ENCODE measurements at regions not wholly inside any gene's neighbourhood (a gene's known extent, or its start where the extent isn't known, plus 50 kb on each side); places are given as distances from the start of the nearest gene placed in this dataset.
"Not testable (repeated sequence)": the region's sequence is repeated elsewhere in the genome, so short reads cannot be mapped to it uniquely, and the experiment has no call there.

- no peaks in the 10 kb centered on the region for H3K36me3 ChIP-seq (ENCODE audit: low read length)
- H2AFZ ChIP-seq (ENCODE audit: low read depth, low read length, severe bottlenecking) = no peak overlapping the region
- H3K9ac ChIP-seq (ENCODE audit: low read length) = no peak overlapping the region
- no peaks in the 10 kb centered on the region for H3K9me2 ChIP-seq (replicated peaks; ENCODE audit: insufficient read depth, low read length)
- no peak for TF ChIP-seq CTCF (IDR thresholded peaks at IDR 0.05; ENCODE audit: insufficient read depth, low read length, poor library complexity, severe bottlenecking)
- TF ChIP-seq EZH2phosphoT487 (conservative IDR thresholded peaks at IDR 0.05; ENCODE audit: low read length) = no peak
- H3K27ac ChIP-seq (ENCODE audit: low read depth, low read length) = no peak overlapping the region
- H3K9me3 ChIP-seq (ENCODE audit: insufficient read depth, low read length) = no peaks in the 10 kb centered on the region; the same call in 1 of the 2 replicates
- H3K4me2 ChIP-seq (ENCODE audit: low read depth, low read length, poor library complexity, severe bottlenecking) = peak overlapping the region; percentile 24
- no peaks in the 10 kb centered on the region for H3F3A ChIP-seq (ENCODE audit: insufficient read depth)
- no peaks in the 10 kb centered on the region for H3K79me2 ChIP-seq (ENCODE audit: insufficient read depth, low read length)
- H4K20me1 ChIP-seq (ENCODE audit: low read depth, low read length) = no peaks in the 10 kb centered on the region
- H3K27me3 ChIP-seq (ENCODE audit: low read length) = no peaks in the 10 kb centered on the region
- H3K4me3 ChIP-seq (ENCODE audit: insufficient read depth, low read length, poor library complexity, severe bottlenecking) = no peak overlapping the region
Measured at GRCh38 chr3:29026286-29026685, 254.6 kb upstream of the RBMS3 start.

GRCh38 chr3:29026959-29027358, 253.9 kb upstream of the RBMS3 start:
- Histone ChIP-seq H3K4me3 (ENCODE audit: insufficient read depth, low read length, poor library complexity, severe bottlenecking) (no peak overlapping the region), H3K79me2 (ENCODE audit: insufficient read depth, low read length) (no peaks in the 10 kb centered on the region), H4K20me1 (ENCODE audit: low read depth, low read length) (no peaks in the 10 kb centered on the region), H3K27ac (ENCODE audit: low read depth, low read length) (no peak overlapping the region), H2AFZ (ENCODE audit: low read depth, low read length, severe bottlenecking) (no peak overlapping the region), H3K4me2 (ENCODE audit: low read depth, low read length, poor library complexity, severe bottlenecking) (no peak overlapping the region), H3K9ac (ENCODE audit: low read length) (no peak overlapping the region), H3K9me2 (replicated peaks; ENCODE audit: insufficient read depth, low read length) (no peaks in the 10 kb centered on the region), H3F3A (ENCODE audit: insufficient read depth) (no peaks in the 10 kb centered on the region), H3K36me3 (ENCODE audit: low read length) (no peaks in the 10 kb centered on the region), H3K27me3 (ENCODE audit: low read length) (no peaks in the 10 kb centered on the region), H3K9me3 (ENCODE audit: insufficient read depth, low read length) (no peaks in the 10 kb centered on the region; the same call in 1 of the 2 replicates)
- TF ChIP-seq EZH2phosphoT487 (conservative IDR thresholded peaks at IDR 0.05; ENCODE audit: low read length) (no peak), CTCF (IDR thresholded peaks at IDR 0.05; ENCODE audit: insufficient read depth, low read length, poor library complexity, severe bottlenecking) (no peak)

- not testable (repeated sequence) for H3K9ac ChIP-seq (ENCODE audit: low read length); H3K9me2 ChIP-seq (replicated peaks; ENCODE audit: insufficient read depth, low read length); H3K27ac ChIP-seq (ENCODE audit: low read depth, low read length); H3F3A ChIP-seq (ENCODE audit: insufficient read depth); H2AFZ ChIP-seq (ENCODE audit: low read depth, low read length, severe bottlenecking); H3K79me2 ChIP-seq (ENCODE audit: insufficient read depth, low read length); H3K4me2 ChIP-seq (ENCODE audit: low read depth, low read length, poor library complexity, severe bottlenecking); H3K9me3 ChIP-seq (ENCODE audit: insufficient read depth, low read length); H3K36me3 ChIP-seq (ENCODE audit: low read length); H4K20me1 ChIP-seq (ENCODE audit: low read depth, low read length); H3K4me3 ChIP-seq (ENCODE audit: insufficient read depth, low read length, poor library complexity, severe bottlenecking); H3K27me3 ChIP-seq (ENCODE audit: low read length)
Measured at GRCh38 chr3:29031175-29031574, 249.7 kb upstream of the RBMS3 start.

GRCh38 chr3:29033511-29033910, 247.4 kb upstream of the RBMS3 start:
- H3K79me2 ChIP-seq (ENCODE audit: insufficient read depth, low read length) = no peaks in the 10 kb centered on the region
- no peaks in the 10 kb centered on the region for H3K9me2 ChIP-seq (replicated peaks; ENCODE audit: insufficient read depth, low read length)
- no peak overlapping the region for H2AFZ ChIP-seq (ENCODE audit: low read depth, low read length, severe bottlenecking)

More at GRCh38 chr3:29033511-29033910, 247.4 kb upstream of the RBMS3 start:
- Histone ChIP-seq H3K9ac (ENCODE audit: low read length) (no peak overlapping the region), H3K4me2 (ENCODE audit: low read depth, low read length, poor library complexity, severe bottlenecking) (no peak overlapping the region), H3F3A (ENCODE audit: insufficient read depth) (no peaks in the 10 kb centered on the region), H3K4me3 (ENCODE audit: insufficient read depth, low read length, poor library complexity, severe bottlenecking) (no peak overlapping the region), H3K27ac (ENCODE audit: low read depth, low read length) (no peak overlapping the region), H3K36me3 (ENCODE audit: low read length) (no peaks in the 10 kb centered on the region), H3K9me3 (ENCODE audit: insufficient read depth, low read length) (no peaks in the 10 kb centered on the region), H4K20me1 (ENCODE audit: low read depth, low read length) (no peaks in the 10 kb centered on the region), H3K27me3 (ENCODE audit: low read length) (no peaks in the 10 kb centered on the region)
- TF ChIP-seq CTCF (IDR thresholded peaks at IDR 0.05; ENCODE audit: insufficient read depth, low read length, poor library complexity, severe bottlenecking) = no peak
- TF ChIP-seq EZH2phosphoT487 (conservative IDR thresholded peaks at IDR 0.05; ENCODE audit: low read length) = no peak
